H1 (cell line): ENCODE measurements at regions not wholly inside any gene's neighbourhood (a gene's known extent, or its start where the extent isn't known, plus 50 kb on each side); places are given as distances from the start of the nearest gene placed in this dataset.

Experiments used
- CTCF ChIA-PET: fragments of 300-600 bp; sonication (Branson Sonifier 250); formaldehyde crosslinking; loops from one replicate; lab custom pipeline; 2021; ENCODE audit not compliant: partially characterized antibody; lab: Charles Lee
- POLR2A ChIA-PET: fragments of 300-600 bp; sonication (Branson Sonifier 250); formaldehyde crosslinking; loops from one replicate; lab custom pipeline; 2021; ENCODE audit warnings: inconsistent platforms; ENCODE audit not compliant: partially characterized antibody; lab: Charles Lee
- DNase-seq, 2 experiments: peaks; one replicate each; pipeline versions ENCODE4 v3.0.0 to v3.0.0-alpha.2; 2010 to 2022; ENCODE audit warnings: low spot score in 2 of 2, low read depth in 1 of 2, mixed read lengths in 1 of 2
- FAIRE-seq: peaks from 2 replicates; lab custom pipeline; 2011; peaks lifted over from hg19 to GRCh38; lab: Jason Lieb, UNC
- H2AFZ ChIP-seq: 2 replicates; pipeline ENCODE4 v1.8.1; 2012; ENCODE audit warnings: low read length, inconsistent platforms
- H2AK5ac ChIP-seq: 2 replicates; pipeline ENCODE4 v1.6.1; 2013; ENCODE audit warnings: low read depth, low read length
- H2BK120ac ChIP-seq: replicated peaks from 2 replicates; pipeline ENCODE3; 2013; ENCODE audit warnings: low read depth, low read length, inconsistent platforms
- H2BK12ac ChIP-seq: 2 replicates; pipeline ENCODE4 v1.6.1; 2013; ENCODE audit warnings: low read depth, low read length
- H2BK15ac ChIP-seq: 2 replicates; pipeline ENCODE4 v1.6.1; 2013; ENCODE audit warnings: low read length
- H2BK20ac ChIP-seq: 2 replicates; pipeline ENCODE4 v1.6.1; 2013; ENCODE audit warnings: low read length
- H2BK5ac ChIP-seq: 2 replicates; pipeline ENCODE4 v1.6.1; 2013; ENCODE audit warnings: low read depth, low read length
- H3K14ac ChIP-seq: 2 replicates; pipeline ENCODE4 v1.6.1; 2013; ENCODE audit warnings: inconsistent platforms; ENCODE audit not compliant: insufficient read length
- H3K18ac ChIP-seq: 2 replicates; pipeline ENCODE4 v1.6.1; 2013; ENCODE audit warnings: low read length; ENCODE audit errors: extremely low read depth
- H3K23ac ChIP-seq: 2 replicates; pipeline ENCODE4 v1.6.1; 2013; ENCODE audit warnings: inconsistent platforms; ENCODE audit not compliant: insufficient read length
- H3K23me2 ChIP-seq: 2 replicates; pipeline ENCODE4 v1.6.1; 2013; ENCODE audit warnings: low read depth, low read length
- H3K27ac ChIP-seq: 2 replicates; pipeline ENCODE4 v1.6.1; 2011; ENCODE audit warnings: low read depth, low read length, inconsistent platforms
- H3K27me3 ChIP-seq, 4 experiments: replicated peaks in 1 of 4; 1 replicate in 1 of 4; 2 replicates in 3 of 4; pipeline versions ENCODE4 v1.6.1 to v1.8.1; 2011 to 2013; ENCODE audit warnings: low read length in 3 of 4, mild to moderate bottlenecking in 3 of 4, inconsistent platforms in 2 of 4, mixed read lengths in 2 of 4, moderate library complexity in 1 of 4; ENCODE audit not compliant: control insufficient read depth in 3 of 4, insufficient read depth in 3 of 4; ENCODE audit errors: extremely low read depth in 1 of 4
- H3K36me3 ChIP-seq, 4 experiments: 2 replicates each; pipeline versions ENCODE4 v1.6.1 to v1.8.1; 2011 to 2013; ENCODE audit warnings: mild to moderate bottlenecking in 4 of 4, low read length in 3 of 4, moderate library complexity in 2 of 4, control low read depth in 1 of 4, inconsistent platforms in 1 of 4; ENCODE audit not compliant: insufficient read depth in 4 of 4, control insufficient read depth in 2 of 4
- H3K4ac ChIP-seq: replicated peaks from 2 replicates; pipeline ENCODE3; 2013; ENCODE audit warnings: low read length, low read depth, mixed read lengths, inconsistent platforms; ENCODE audit not compliant: insufficient read length
- H3K4me1 ChIP-seq, 4 experiments: replicated peaks in 1 of 4; 1 replicate in 1 of 4; 2 replicates in 3 of 4; pipeline versions ENCODE4 v1.6.1 to v1.8.1; 2011 to 2013; ENCODE audit warnings: low read length in 3 of 4, inconsistent platforms in 2 of 4, mixed read lengths in 1 of 4; ENCODE audit not compliant: insufficient read depth in 4 of 4, control insufficient read depth in 3 of 4
- H3K4me2 ChIP-seq, 2 experiments: 2 replicates each; pipeline versions ENCODE4 v1.6.1 to v1.8.1; 2011 to 2013; ENCODE audit warnings: low read depth in 2 of 2, low read length in 2 of 2, control low read depth in 1 of 2, inconsistent platforms in 1 of 2, mild to moderate bottlenecking in 1 of 2; ENCODE audit not compliant: insufficient read depth in 1 of 2
- H3K4me3 ChIP-seq, 4 experiments: fragments of 200-600, 300-600 bp in 1 of 4; sonication (generic), shearing (Covaris generic), sonication (Bioruptor Twin) in 1 of 4; 2 replicates each; pipeline versions ENCODE4 v1.5.1 to v1.8.1; 2011 to 2016; ENCODE audit warnings: low read length in 4 of 4, low read depth in 3 of 4, control low read depth in 2 of 4, inconsistent platforms in 2 of 4, mild to moderate bottlenecking in 2 of 4, mixed read lengths in 1 of 4, moderate library complexity in 1 of 4; ENCODE audit not compliant: insufficient read depth in 2 of 4; ENCODE audit errors: extremely low read depth in 1 of 4
- H3K56ac ChIP-seq: replicated peaks from 2 replicates; pipeline ENCODE3; 2013; ENCODE audit warnings: low read depth, mild to moderate bottlenecking, mixed read lengths, low read length, inconsistent platforms; ENCODE audit not compliant: insufficient read length
- H3K79me1 ChIP-seq: 2 replicates; pipeline ENCODE4 v1.6.1; 2013; ENCODE audit warnings: low read depth, low read length, control low read depth
- H3K79me2 ChIP-seq, 2 experiments: 2 replicates each; pipeline versions ENCODE4 v1.6.1 to v1.8.1; 2012 to 2013; ENCODE audit warnings: low read length in 2 of 2, mild to moderate bottlenecking in 2 of 2, inconsistent platforms in 1 of 2; ENCODE audit not compliant: insufficient read depth in 2 of 2, control insufficient read depth in 1 of 2
- H3K9ac ChIP-seq, 4 experiments: replicated peaks in 1 of 4; 1 replicate in 1 of 4; 2 replicates in 3 of 4; pipeline versions ENCODE4 v1.6.1 to v1.8.1; 2011 to 2013; ENCODE audit warnings: low read depth in 3 of 4, low read length in 3 of 4, control low read depth in 2 of 4, mild to moderate bottlenecking in 2 of 4, moderate library complexity in 2 of 4, inconsistent platforms in 1 of 4; ENCODE audit errors: extremely low read depth in 1 of 4
- H3K9me3 ChIP-seq, 2 experiments: 2 replicates each; pipeline versions ENCODE4 v1.6.1 to v1.8.1; 2012 to 2013; ENCODE audit warnings: mild to moderate bottlenecking in 2 of 2, moderate library complexity in 2 of 2, control low read depth in 1 of 2, inconsistent platforms in 1 of 2, low read depth in 1 of 2, low read length in 1 of 2, mixed read lengths in 1 of 2; ENCODE audit not compliant: insufficient read depth in 2 of 2
- H4K20me1 ChIP-seq, 2 experiments: replicated peaks in 1 of 2; 2 replicates each; pipeline versions ENCODE3 to v1.8.1; 2011 to 2013; ENCODE audit warnings: inconsistent platforms in 2 of 2, low read length in 2 of 2, mild to moderate bottlenecking in 1 of 2; ENCODE audit not compliant: insufficient read depth in 2 of 2, control insufficient read depth in 1 of 2
- H4K5ac ChIP-seq: 2 replicates; pipeline ENCODE4 v1.6.1; 2013; ENCODE audit warnings: low read length, low read depth, mixed read lengths, inconsistent platforms; ENCODE audit not compliant: insufficient read length
- H4K8ac ChIP-seq: 2 replicates; pipeline ENCODE4 v1.8.0; 2013; ENCODE audit warnings: mild to moderate bottlenecking, moderate library complexity, low read length, inconsistent platforms; ENCODE audit not compliant: insufficient read depth; ENCODE audit errors: extremely low read depth
- H4K91ac ChIP-seq: replicated peaks from 2 replicates; pipeline ENCODE3; 2013; ENCODE audit warnings: low read length, mixed read lengths, inconsistent platforms; ENCODE audit not compliant: insufficient read length
- CTBP2 ChIP-seq: IDR thresholded peaks from 2 replicates; pipeline ENCODE4 v1.7.0; 2011; ENCODE audit warnings: borderline replicate concordance, mild to moderate bottlenecking, moderate library complexity, mixed read lengths, low read length; ENCODE audit not compliant: insufficient read depth, insufficient read length
- KDM1A ChIP-seq: fragments of 200-600, 300-600 bp; sonication (generic); IDR thresholded peaks from 2 replicates; pipeline ENCODE4 v1.7.1; 2016; ENCODE audit warnings: mild to moderate bottlenecking, low read length, borderline replicate concordance
- SP1 ChIP-seq: IDR thresholded peaks from 2 replicates; pipeline ENCODE4 v1.6.1; 2011; ENCODE audit warnings: low read depth, low read length
- TAF7 ChIP-seq: optimal IDR thresholded peaks from 2 replicates; pipeline ENCODE3; 2011; ENCODE audit warnings: low read depth, mild to moderate bottlenecking, inconsistent platforms, low read length, moderate library complexity, borderline replicate concordance
- WGBS, 2 experiments: shearing (Covaris generic) in 1 of 2; methylation state at CpG; one replicate each; pipeline versions ENCODE4 v1.1.6 to v1.1.7; 2013 to 2015; ENCODE audit warnings: low lambda C conversion rate in 2 of 2, mixed read lengths in 2 of 2, inconsistent platforms in 1 of 2, low coverage in 1 of 2, missing lambda C conversion rate in 1 of 2; ENCODE audit not compliant: insufficient replicate concordance in 2 of 2, insufficient coverage in 1 of 2, insufficient read length in 1 of 2; ENCODE audit errors: extremely low coverage in 1 of 2, missing lambda C conversion rate in 1 of 2; 5-methylcytosine and 5-hydroxymethylcytosine counted together

DNA sequence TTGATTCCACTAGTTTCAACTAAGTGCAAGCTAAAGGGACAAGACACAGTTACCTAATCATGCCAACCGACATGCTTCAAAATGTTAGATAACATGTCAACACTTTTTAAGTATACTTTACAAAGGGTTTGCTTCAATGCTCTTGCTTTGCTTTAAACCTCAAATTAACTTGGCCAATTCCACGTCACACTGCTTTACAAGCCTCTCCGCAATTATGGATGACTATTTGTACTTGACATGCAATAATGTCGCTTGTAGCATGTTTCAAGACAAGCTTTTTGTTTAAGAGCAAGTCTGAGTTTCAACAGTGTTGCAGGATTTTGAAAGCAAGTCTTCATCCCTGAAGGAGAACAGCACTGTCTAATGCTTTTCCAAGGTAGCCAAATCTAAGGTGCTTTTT is 86.9 kb downstream of the CNTN3 start:
- H3K79me1 ChIP-seq: no peaks in the 10 kb centered on the region
- no peaks in the 10 kb centered on the region for H4K20me1 ChIP-seq
- no peak overlapping the region for H3K4me2 ChIP-seq
- no peak overlapping the region for H3K18ac ChIP-seq
- H4K91ac ChIP-seq: no peak overlapping the region
- no peaks in the 10 kb centered on the region for H3K36me3 ChIP-seq
- H2BK15ac ChIP-seq: no peak overlapping the region
- POLR2A ChIA-PET: no interaction called here
- H3K23ac ChIP-seq: no peak overlapping the region
- H4K5ac ChIP-seq: no peak overlapping the region
- no peak overlapping the region for H3K14ac ChIP-seq
- H3K4me3 ChIP-seq: no peak overlapping the region
- no peaks in the 10 kb centered on the region for H3K79me2 ChIP-seq
- H3K27me3 ChIP-seq: no peaks in the 10 kb centered on the region
- no peak overlapping the region for H2AK5ac ChIP-seq
- no peak overlapping the region for H2BK20ac ChIP-seq
- no peaks in the 10 kb centered on the region for H3K4me1 ChIP-seq
- H3K27ac ChIP-seq: no peak overlapping the region
- no peak overlapping the region for H2BK12ac ChIP-seq
- WGBS, 2 experiments: 96% methylated on average over 4 of the region's 4 CpGs; no CpG with 5 or more reads in 1 of the 2 experiments
- FAIRE-seq (no peak), DNase-seq (no peak)
- no peaks in the 10 kb centered on the region for H3K9me3 ChIP-seq
- H3K56ac ChIP-seq: no peak overlapping the region
- no peak overlapping the region for H2BK5ac ChIP-seq
- no peak overlapping the region for H2AFZ ChIP-seq
- TF ChIP-seq TAF7 (no peak), SP1 (no peak), KDM1A (no peak), CTBP2 (no peak)
- TF ChIP-seq, all 59 proteins: peak for 0
- CTCF ChIA-PET: interaction anchor here (0.7 to 1.6 kb wide), 2 partner anchors 26 to 358 kb away, joined by 3 read pairs; no protein-coding TSS in a partner anchor
- Histone ChIP-seq H3K9ac (no peak overlapping the region), H3K4ac (no peak overlapping the region), H2BK120ac (no peak overlapping the region), H4K8ac (no peak overlapping the region), H3K23me2 (no peaks in the 10 kb centered on the region)
